ENCODE measurements at regions not wholly inside any gene's neighbourhood (a gene's known extent, or its start where the extent isn't known, plus 50 kb on each side); places are given as distances from the start of the nearest gene placed in this dataset.

DNA sequence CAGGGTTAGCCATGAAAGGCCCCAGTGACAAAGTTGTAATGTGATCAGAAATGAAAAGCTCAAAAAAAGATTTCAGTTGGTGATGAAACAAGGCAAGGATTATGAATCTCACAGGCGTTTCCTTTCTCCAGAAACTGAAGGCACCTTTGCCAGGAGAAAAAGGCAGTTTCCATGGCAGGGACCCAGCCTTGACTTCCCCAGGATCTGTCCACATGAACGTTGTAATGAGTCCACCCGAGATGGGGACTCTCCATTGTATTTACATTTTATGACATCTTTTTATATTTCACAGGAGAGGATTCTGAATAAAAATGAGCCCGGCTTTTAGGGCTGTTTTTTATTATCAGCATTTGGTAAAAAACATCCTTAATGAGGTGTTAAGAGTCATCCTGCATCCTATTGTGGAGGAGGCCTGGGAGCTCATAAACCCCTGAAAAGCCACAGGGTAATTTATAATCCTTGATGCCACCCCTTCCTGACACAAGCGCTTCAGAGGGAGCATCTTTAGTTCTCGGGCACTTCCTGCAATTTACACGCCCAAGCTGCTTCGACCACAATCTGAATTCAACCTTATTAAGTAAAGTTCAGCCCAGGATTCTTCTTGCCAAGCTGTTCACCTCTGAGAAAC is 74.1 kb upstream of the SALL4 start:
- TF ChIP-seq, protein P1, sequence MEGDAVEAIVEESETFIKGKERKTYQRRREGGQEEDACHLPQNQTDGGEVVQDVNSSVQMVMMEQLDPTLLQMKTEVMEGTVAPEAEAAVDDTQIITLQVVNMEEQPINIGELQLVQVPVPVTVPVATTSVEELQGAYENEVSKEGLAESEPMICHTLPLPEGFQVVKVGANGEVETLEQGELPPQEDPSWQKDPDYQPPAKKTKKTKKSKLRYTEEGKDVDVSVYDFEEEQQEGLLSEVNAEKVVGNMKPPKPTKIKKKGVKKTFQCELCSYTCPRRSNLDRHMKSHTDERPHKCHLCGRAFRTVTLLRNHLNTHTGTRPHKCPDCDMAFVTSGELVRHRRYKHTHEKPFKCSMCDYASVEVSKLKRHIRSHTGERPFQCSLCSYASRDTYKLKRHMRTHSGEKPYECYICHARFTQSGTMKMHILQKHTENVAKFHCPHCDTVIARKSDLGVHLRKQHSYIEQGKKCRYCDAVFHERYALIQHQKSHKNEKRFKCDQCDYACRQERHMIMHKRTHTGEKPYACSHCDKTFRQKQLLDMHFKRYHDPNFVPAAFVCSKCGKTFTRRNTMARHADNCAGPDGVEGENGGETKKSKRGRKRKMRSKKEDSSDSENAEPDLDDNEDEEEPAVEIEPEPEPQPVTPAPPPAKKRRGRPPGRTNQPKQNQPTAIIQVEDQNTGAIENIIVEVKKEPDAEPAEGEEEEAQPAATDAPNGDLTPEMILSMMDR (IDR thresholded peaks at IDR 0.05): no peak
- TF ChIP-seq SIN3A (IDR thresholded peaks at IDR 0.05; ENCODE audit: borderline replicate concordance, insufficient read depth, low read depth, low read length): no peak
- TF ChIP-seq POLR2AphosphoS5 (IDR thresholded peaks at IDR 0.05; ENCODE audit: low read depth, low read length): no peak
